ENCODE measurements at regions not wholly inside any gene's neighbourhood (a gene's known extent, or its start where the extent isn't known, plus 50 kb on each side); places are given as distances from the start of the nearest gene placed in this dataset.
A peak's percentile ranks its signal among the peaks of the same experiment; 100 is the strongest.
"Not testable (repeated sequence)": the region's sequence is repeated elsewhere in the genome, so short reads cannot be mapped to it uniquely, and the experiment has no call there.

- no peak for DNase-seq (ENCODE audit: low read depth in 3 of 3)
Measured at GRCh38 chr1:8228253-8228652, 89.7 kb upstream of the SLC45A1 start.

- not testable (repeated sequence) for DNase-seq (ENCODE audit: low read depth in 3 of 3)
Measured at GRCh38 chr1:8227674-8228073, 90.2 kb upstream of the SLC45A1 start.

- no peak for DNase-seq (ENCODE audit: low read depth in 3 of 3)
Measured at GRCh38 chr1:8226747-8227146, 91.2 kb upstream of the SLC45A1 start.

GRCh38 chr1:8226024-8226423, 91.9 kb upstream of the SLC45A1 start:
- DNase-seq (ENCODE audit: low read depth in 3 of 3): not testable (repeated sequence)

GRCh38 chr1:8223526-8223925, 94.4 kb upstream of the SLC45A1 start:
- no peak for DNase-seq (ENCODE audit: low read depth in 3 of 3)

- DNase-seq (ENCODE audit: low read depth in 3 of 3): no peak
Measured at GRCh38 chr1:8222789-8223188, 95.1 kb upstream of the SLC45A1 start.

GRCh38 chr1:8219530-8219929, 98.4 kb upstream of the SLC45A1 start:
- no peak for DNase-seq (ENCODE audit: low read depth in 3 of 3)

GRCh38 chr1:8218351-8219092, 99.4 kb upstream of the SLC45A1 start:
- DNase-seq (ENCODE audit: low read depth in 3 of 3): no peak

GRCh38 chr1:8217809-8218208, 100.1 kb upstream of the SLC45A1 start:
- DNase-seq (ENCODE audit: low read depth in 3 of 3): no peak

GRCh38 chr1:8217011-8217711, 100.8 kb upstream of the SLC45A1 start:
- peak in 1 of 3 experiments; percentile 12 for DNase-seq (ENCODE audit: low read depth in 3 of 3)

- DNase-seq (ENCODE audit: low read depth in 3 of 3): no peak
Measured at GRCh38 chr1:8216005-8216404, 101.9 kb upstream of the SLC45A1 start.

GRCh38 chr1:8214501-8215173, 103.3 kb upstream of the SLC45A1 start:
- no peak for DNase-seq (ENCODE audit: low read depth in 3 of 3)

- DNase-seq (ENCODE audit: low read depth in 3 of 3): no peak
Measured at GRCh38 chr1:8213676-8214075, 104.2 kb upstream of the SLC45A1 start.

GRCh38 chr1:8213136-8213535, 104.8 kb upstream of the SLC45A1 start:
- no peak for DNase-seq (ENCODE audit: low read depth in 3 of 3)

- no peak for DNase-seq (ENCODE audit: low read depth in 3 of 3)
Measured at GRCh38 chr1:8212580-8213031, 105.3 kb upstream of the SLC45A1 start.

- DNase-seq (ENCODE audit: low read depth in 3 of 3): peak in 1 of 3 experiments; percentile 19
Measured at GRCh38 chr1:8211883-8212579, 105.9 kb upstream of the SLC45A1 start.

GRCh38 chr1:8211251-8211882, 106.5 kb upstream of the SLC45A1 start:
- DNase-seq (ENCODE audit: low read depth in 3 of 3): no peak

- no peak for DNase-seq (ENCODE audit: low read depth in 3 of 3)
Measured at GRCh38 chr1:8207202-8207601, 110.7 kb upstream of the SLC45A1 start.

- no peak for DNase-seq (ENCODE audit: low read depth in 3 of 3)
Measured at GRCh38 chr1:8206391-8206790, 111.5 kb upstream of the SLC45A1 start.

- no peak for DNase-seq (ENCODE audit: low read depth in 3 of 3)
Measured at GRCh38 chr1:8205771-8206170, 112.1 kb upstream of the SLC45A1 start.

GRCh38 chr1:8204826-8205225, 113.1 kb upstream of the SLC45A1 start:
- DNase-seq (ENCODE audit: low read depth in 3 of 3): no peak

- no peak for DNase-seq (ENCODE audit: low read depth in 3 of 3)
Measured at GRCh38 chr1:8203551-8203950, 114.4 kb upstream of the SLC45A1 start.

Measured in stimulated activated CD4-positive, alpha-beta T cell treated with anti-CD3 and anti-CD28 coated beads, TNF-alpha, amount 100 ng/mL, for 24 hours (primary cell).